ENCODE measurements at regions not wholly inside any gene's neighbourhood (a gene's known extent, or its start where the extent isn't known, plus 50 kb on each side); places are given as distances from the start of the nearest gene placed in this dataset.

- BruUV-seq (replicated peaks): no TSS peak
- Histone ChIP-seq H3F3A (ENCODE audit: low read length, unreplicated experiment) (no peaks in the 10 kb centered on the region), H3K27ac (ENCODE audit: low read length) (no peak overlapping the region), H3K4me1 (ENCODE audit: insufficient read depth, low read length) (peaks cover 14% of the 10 kb centered on the region; the same call in 1 of the 2 replicates), H3K79me2 (ENCODE audit: low read length) (no peaks in the 10 kb centered on the region), H3K27me3 (ENCODE audit: low read length) (no peaks in the 10 kb centered on the region), H3K9me2 (replicated peaks; ENCODE audit: low read length) (no peaks in the 10 kb centered on the region), H2AFZ (ENCODE audit: low read length) (no peak overlapping the region), H3K4me3 (ENCODE audit: low read length) (no peak overlapping the region), H3K4me2 (ENCODE audit: low read length) (no peak overlapping the region), H3K9me3 (ENCODE audit: low read length) (no peaks in the 10 kb centered on the region), H3K9ac (ENCODE audit: low read length) (no peak overlapping the region), H3K36me3 (ENCODE audit: low read depth, low read length) (no peaks in the 10 kb centered on the region), H4K20me1 (ENCODE audit: low read length) (no peaks in the 10 kb centered on the region)
- intact Hi-C loops (cut with micrococcal nuclease): loop anchor here (10.0 kb wide), 1 partner anchor 371 kb away; the partner anchor contains the start of gene PLPP3
- ATAC-seq: no peak
- TF ChIP-seq EZH2phosphoT487 (IDR thresholded peaks at IDR 0.05; ENCODE audit: borderline replicate concordance, low read length): no peak
- TF ChIP-seq EZH2 (IDR thresholded peaks at IDR 0.05; ENCODE audit: low read length, unreplicated experiment): no peak
- TF ChIP-seq CTCF (conservative IDR thresholded peaks at IDR 0.05; ENCODE audit: low read depth, low read length): no peak
- no peak for DNase-seq
- ChIA-PET CTCF (no interaction called here), POLR2A (ENCODE audit: unreplicated experiment) (no interaction called here)
Observed at GRCh38 chr1:56204206-56204605, 375.2 kb downstream of the PLPP3 start.

GRCh38 chr1:56202796-56203492 lies 376.4 kb downstream of the PLPP3 start:
- Histone ChIP-seq H3K27ac (ENCODE audit: low read length) (no peak overlapping the region), H3K4me1 (ENCODE audit: insufficient read depth, low read length) (peaks cover 14% of the 10 kb centered on the region; the same call in 1 of the 2 replicates), H3K9me3 (ENCODE audit: low read length) (no peaks in the 10 kb centered on the region), H3K4me2 (ENCODE audit: low read length) (no peak overlapping the region), H4K20me1 (ENCODE audit: low read length) (no peaks in the 10 kb centered on the region), H3K36me3 (ENCODE audit: low read depth, low read length) (no peaks in the 10 kb centered on the region), H3F3A (ENCODE audit: low read length, unreplicated experiment) (no peaks in the 10 kb centered on the region), H2AFZ (ENCODE audit: low read length) (no peak overlapping the region), H3K79me2 (ENCODE audit: low read length) (no peaks in the 10 kb centered on the region), H3K27me3 (ENCODE audit: low read length) (no peaks in the 10 kb centered on the region), H3K9ac (ENCODE audit: low read length) (no peak overlapping the region), H3K4me3 (ENCODE audit: low read length) (no peak overlapping the region), H3K9me2 (replicated peaks; ENCODE audit: low read length) (no peaks in the 10 kb centered on the region)
- ATAC-seq (no peak), DNase-seq (no peak)
- no peak for TF ChIP-seq EZH2phosphoT487 (IDR thresholded peaks at IDR 0.05; ENCODE audit: borderline replicate concordance, low read length)
- TF ChIP-seq EZH2 (IDR thresholded peaks at IDR 0.05; ENCODE audit: low read length, unreplicated experiment): no peak
- TF ChIP-seq CTCF (conservative IDR thresholded peaks at IDR 0.05; ENCODE audit: low read depth, low read length): no peak
- intact Hi-C loops (cut with micrococcal nuclease): loop anchor here (10.0 kb wide), 1 partner anchor 372 kb away; the partner anchor contains the start of gene PLPP3
- ChIA-PET CTCF (no interaction called here), POLR2A (ENCODE audit: unreplicated experiment) (no interaction called here)
- no TSS peak for BruUV-seq (replicated peaks)

GRCh38 chr1:56202186-56202585 lies 377.2 kb downstream of the PLPP3 start:
- Histone ChIP-seq H3K9ac (ENCODE audit: low read length) (no peak overlapping the region), H3K4me2 (ENCODE audit: low read length) (no peak overlapping the region), H3K27ac (ENCODE audit: low read length) (no peak overlapping the region), H3K4me3 (ENCODE audit: low read length) (no peak overlapping the region), H3K36me3 (ENCODE audit: low read depth, low read length) (no peaks in the 10 kb centered on the region), H3K79me2 (ENCODE audit: low read length) (no peaks in the 10 kb centered on the region), H3K9me2 (replicated peaks; ENCODE audit: low read length) (no peaks in the 10 kb centered on the region), H3K27me3 (ENCODE audit: low read length) (no peaks in the 10 kb centered on the region), H3F3A (ENCODE audit: low read length, unreplicated experiment) (no peaks in the 10 kb centered on the region), H2AFZ (ENCODE audit: low read length) (no peak overlapping the region), H3K4me1 (ENCODE audit: insufficient read depth, low read length) (peaks cover 14% of the 10 kb centered on the region; the same call in 1 of the 2 replicates), H4K20me1 (ENCODE audit: low read length) (no peaks in the 10 kb centered on the region), H3K9me3 (ENCODE audit: low read length) (no peaks in the 10 kb centered on the region)
- ChIA-PET CTCF (no interaction called here), POLR2A (ENCODE audit: unreplicated experiment) (no interaction called here)
- BruUV-seq (replicated peaks): no TSS peak
- no peak for TF ChIP-seq CTCF (conservative IDR thresholded peaks at IDR 0.05; ENCODE audit: low read depth, low read length)
- TF ChIP-seq EZH2phosphoT487 (IDR thresholded peaks at IDR 0.05; ENCODE audit: borderline replicate concordance, low read length): no peak
- TF ChIP-seq EZH2 (IDR thresholded peaks at IDR 0.05; ENCODE audit: low read length, unreplicated experiment): no peak
- intact Hi-C loops (cut with micrococcal nuclease): loop anchor here (10.0 kb wide), 1 partner anchor 373 kb away; the partner anchor contains the start of gene PLPP3
- no peak for DNase-seq
- ATAC-seq: no peak
